ENCODE measurements at regions not wholly inside any gene's neighbourhood (a gene's known extent, or its start where the extent isn't known, plus 50 kb on each side); places are given as distances from the start of the nearest gene placed in this dataset.

GRCh38 chr17:33977729-33978514 is 277.2 kb upstream of the CCL2 start:
- no peak for DNase-seq (ENCODE audit: low spot score)

GRCh38 chr17:33978889-33979288 is 276.2 kb upstream of the CCL2 start:
- no peak for DNase-seq (ENCODE audit: low spot score)

DNA sequence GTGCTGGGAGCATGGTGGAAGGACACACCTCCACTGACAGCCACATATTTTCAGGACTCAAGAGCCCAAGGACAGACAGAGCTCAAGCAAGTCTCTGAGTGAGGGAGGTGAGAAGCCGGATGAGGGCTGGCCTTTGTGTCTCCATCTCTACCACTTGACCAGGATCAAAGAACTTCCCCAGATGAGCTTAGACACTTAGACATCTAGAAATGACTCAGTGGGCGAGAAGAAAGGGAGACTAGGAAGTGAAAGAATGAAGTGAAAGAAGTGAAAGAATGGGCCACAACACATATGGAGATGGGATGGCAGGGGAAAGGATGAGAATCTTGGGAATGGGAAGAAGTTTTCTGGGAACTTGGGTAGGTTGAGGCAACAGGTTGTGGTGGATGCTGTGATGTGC is 274.9 kb upstream of the CCL2 start:
- DNase-seq (ENCODE audit: low spot score), result no peak

GRCh38 chr17:33981711-33982601 is 273.1 kb upstream of the CCL2 start:
- DNase-seq (ENCODE audit: low spot score), result no peak

GRCh38 chr17:33982909-33983308 is 272.2 kb upstream of the CCL2 start:
- no peak for DNase-seq (ENCODE audit: low spot score)

DNA sequence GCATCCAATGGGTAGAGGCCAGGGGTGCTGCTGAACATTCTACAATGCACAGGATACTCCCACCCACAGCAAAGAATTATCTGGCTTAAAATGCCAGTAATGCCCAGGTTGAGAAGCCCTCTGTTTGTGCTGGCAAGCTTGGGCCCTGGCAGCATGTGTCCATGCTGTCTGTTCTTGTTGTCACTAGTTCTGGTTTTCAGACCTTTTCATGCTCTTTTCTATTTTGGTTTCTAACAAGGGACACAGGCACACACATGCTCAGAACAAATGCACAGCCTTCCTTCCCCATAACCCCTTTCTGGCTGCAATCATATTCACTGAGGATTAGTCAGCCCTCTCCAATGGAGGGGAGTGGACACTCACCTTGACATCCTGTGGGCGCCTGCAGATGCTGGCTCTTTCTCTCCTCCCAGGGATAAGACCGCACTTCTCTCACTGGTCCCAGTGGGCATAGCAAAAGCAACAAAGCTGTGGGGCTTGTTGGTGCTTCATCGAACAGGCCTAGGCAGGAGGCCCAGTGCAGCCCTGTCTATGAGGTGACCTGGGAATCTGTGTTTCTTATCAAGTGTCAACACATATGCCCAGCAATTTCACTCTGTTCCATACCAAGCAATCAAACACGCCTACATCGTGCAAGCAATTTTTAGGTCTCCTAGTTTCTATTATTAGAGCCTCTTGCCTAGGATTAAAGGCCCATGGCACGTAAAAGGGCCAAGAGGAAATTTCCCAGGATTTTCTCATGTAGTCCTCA is 271.1 kb upstream of the CCL2 start:
- no peak for DNase-seq (ENCODE audit: low spot score)

DNA sequence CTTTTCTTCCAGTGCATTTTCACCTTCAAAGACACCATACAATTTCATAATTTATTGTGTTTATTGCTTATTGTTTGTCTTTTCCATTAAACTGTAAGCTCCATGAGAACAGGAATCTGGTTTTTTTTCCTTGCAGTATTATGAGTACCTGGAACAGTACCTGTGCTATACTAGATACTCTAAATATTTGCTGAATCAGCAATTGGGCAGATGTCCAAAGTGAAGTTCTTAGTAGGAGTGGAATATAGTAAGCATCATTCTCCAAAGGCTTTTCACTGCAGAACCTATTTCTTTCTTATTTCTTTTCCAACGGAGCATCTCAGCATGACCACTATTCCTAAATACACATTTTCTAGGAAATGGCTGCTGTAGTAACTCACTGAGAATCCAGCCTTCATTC is 269.0 kb upstream of the CCL2 start:
- no peak for DNase-seq (ENCODE audit: low spot score)

DNA sequence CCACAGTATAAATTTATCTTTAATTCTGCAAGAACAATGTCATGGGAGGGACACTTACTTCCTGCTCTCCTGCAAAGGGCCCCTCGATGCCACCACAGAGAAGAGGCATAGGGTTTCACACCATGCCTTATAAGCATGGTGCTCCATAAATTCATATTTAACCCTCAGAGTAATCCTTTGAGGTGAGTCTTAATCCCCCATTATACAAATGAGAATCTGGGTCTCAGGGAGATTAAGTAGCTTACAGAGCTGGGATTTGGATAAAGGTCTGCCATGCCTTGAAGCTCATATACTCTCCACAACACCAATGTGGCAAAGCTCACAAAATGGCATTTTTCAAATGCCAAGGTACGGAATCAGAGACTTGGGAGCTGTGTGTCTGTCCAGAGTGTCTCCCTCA is 268.5 kb upstream of the CCL2 start:
- no peak for DNase-seq (ENCODE audit: low spot score)

DNA sequence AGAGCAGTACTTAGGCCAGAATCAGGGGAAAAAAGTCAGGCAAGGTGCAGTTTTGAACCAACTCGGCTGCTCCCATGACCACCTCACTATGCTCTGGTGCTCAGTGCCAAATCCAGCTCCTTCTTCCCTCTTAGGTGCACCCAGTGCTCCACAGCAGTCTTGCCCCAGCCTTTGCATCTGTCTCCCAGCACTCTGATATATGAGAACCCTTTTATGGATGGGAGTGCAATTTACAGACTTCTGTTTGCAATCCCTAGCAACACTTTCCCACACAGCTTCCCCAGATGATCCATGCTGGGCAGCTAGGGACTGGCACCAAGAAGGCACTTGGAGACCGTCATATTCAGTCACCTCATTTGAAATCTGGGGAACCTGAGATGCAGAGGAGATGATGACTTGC is 267.9 kb upstream of the CCL2 start:
- no peak for DNase-seq (ENCODE audit: low spot score)

DNA sequence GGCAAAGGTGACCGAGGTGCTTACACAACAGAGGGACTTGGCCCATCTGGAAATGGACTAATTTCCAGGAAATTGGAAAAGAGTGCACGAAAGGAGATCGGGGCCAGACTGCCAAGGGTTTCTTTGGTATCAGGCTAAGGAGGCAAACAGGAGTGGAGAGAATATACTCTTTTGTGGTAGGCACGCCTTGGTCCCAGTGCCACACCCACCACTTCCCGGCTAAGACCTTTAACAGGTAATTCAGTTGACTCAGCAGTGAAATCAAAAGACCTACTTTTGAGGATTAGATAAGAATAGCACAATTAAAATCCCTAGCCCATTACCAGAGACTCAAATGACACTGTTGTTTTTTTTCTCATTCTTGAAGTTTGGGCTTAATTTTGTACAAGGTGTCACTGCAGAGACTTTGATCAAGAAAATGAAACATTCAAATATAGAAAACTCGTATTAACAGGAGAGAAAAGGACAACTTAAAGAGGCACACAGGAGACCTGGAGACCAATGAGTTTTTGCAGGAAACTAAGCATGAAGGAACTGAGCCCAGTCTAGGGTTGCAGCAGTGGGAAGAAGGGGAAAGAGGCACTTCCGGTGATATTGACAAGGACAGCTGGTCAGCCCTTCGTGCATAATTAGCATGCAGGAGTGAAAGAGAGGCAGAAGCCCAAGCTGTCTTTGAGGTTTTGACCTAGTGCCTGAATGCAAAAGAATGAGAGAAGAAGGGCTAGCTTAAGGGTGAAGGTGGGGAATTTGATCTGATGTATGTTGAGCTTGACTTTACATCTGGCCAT is 265.5 kb upstream of the CCL2 start:
- DNase-seq (ENCODE audit: low spot score), result no peak

GRCh38 chr17:33990943-33991706 is 264.0 kb upstream of the CCL2 start:
- no peak for DNase-seq (ENCODE audit: low spot score)

DNA sequence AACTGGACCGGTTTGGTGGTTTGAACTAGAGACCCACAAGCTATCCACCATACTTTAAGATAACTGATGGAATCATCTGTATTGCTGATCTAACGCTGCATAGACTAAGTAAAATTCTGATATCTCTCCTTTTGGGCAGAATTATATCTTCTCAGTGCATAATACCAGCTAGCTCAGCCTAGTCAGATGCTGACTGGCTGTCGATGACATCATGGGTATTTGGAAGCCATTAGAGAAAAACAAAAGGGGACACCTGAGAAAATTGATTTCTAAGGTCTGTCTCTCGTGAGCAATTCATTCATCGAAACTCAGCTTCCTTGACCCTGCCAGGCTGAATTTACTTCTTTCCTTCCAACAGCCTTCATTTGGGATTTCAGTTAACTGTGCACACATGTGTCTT is 263.0 kb upstream of the CCL2 start:
- DNase-seq (ENCODE audit: low spot score), result no peak

DNA sequence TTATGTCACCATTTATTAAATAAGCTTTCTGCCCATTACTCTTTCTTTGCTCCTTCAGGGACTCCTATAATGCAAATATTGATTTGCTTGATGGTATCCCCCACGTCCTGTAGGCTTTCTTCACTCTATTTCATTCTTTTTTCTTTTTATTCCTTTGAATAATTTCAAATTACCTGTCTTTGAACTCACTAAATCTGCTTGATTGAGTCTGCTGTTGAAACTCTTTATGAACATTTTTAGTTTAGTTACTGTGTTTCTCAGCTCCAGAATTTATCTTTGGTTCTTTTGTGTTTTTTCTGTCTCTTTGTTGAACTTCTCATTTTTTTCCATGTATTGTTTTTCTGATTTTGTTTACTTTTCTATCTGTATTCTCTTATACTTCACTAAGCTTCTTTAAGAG is 254.4 kb upstream of the CCL2 start:
- no peak for DNase-seq (ENCODE audit: low spot score)

DNA sequence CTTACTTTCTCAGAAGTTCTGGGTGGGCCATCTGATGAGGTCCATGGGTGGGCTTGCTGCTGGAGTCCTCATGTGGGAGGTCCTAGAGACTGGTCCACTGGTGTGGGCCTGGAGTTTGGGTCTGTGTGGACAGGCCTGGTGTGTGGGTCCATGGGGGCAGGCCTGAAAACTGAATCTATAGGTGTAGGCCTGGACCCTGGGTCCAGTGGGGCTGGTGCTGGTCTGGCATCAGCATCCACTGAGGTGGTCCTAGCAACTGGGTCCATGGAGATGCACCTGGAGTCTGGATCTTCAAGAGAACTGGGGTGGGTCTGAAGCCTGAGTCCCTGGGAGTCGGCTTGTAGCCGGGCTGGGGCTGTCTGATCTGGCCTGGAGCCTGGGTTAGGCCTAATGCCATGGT is 253.8 kb upstream of the CCL2 start:
- no peak for DNase-seq (ENCODE audit: low spot score)

- DNase-seq (ENCODE audit: low spot score), result no peak
Observed at GRCh38 chr17:34006126-34006525, 249.0 kb upstream of the CCL2 start.

DNA sequence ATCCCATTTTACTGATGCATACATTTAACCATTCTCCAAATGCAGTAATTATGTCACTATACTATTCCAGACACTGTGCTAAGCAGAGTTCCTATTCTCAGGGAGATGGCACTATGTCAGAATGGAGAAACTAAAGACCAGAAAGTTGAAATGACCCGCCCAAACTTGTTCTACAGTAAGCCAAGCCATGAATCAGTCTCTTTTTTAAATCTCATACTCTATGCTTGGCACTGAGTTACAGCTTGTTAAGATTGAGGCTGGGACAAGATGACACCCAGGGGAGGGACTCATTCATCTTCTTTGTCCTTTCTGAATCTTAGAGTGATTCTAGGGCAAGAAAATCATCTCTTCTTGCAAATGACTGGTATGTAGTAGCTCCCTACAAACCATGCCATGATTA is 247.0 kb upstream of the CCL2 start:
- DNase-seq (ENCODE audit: low spot score), result no peak

DNA sequence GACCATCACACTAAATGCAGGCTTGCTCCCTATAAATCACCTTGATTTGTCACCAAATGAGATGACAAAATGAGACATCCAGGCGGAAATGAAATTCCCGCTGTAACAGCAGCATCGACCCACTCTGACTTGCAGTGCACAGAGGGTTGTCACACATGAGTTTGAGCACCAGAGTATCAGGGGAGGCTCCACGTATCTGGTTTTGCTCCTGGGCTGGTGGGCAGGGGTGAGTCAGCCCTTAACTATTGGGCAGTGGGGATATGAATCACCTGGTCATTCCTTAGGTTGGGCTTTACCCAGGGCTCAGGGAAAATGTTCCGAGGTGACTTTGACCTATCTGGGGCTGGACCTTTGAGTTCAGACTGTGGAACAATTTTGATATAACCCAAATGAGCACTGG is 245.2 kb upstream of the CCL2 start:
- no peak for DNase-seq (ENCODE audit: low spot score)

GRCh38 chr17:34010534-34010933 is 244.6 kb upstream of the CCL2 start:
- no peak for DNase-seq (ENCODE audit: low spot score)

DNA sequence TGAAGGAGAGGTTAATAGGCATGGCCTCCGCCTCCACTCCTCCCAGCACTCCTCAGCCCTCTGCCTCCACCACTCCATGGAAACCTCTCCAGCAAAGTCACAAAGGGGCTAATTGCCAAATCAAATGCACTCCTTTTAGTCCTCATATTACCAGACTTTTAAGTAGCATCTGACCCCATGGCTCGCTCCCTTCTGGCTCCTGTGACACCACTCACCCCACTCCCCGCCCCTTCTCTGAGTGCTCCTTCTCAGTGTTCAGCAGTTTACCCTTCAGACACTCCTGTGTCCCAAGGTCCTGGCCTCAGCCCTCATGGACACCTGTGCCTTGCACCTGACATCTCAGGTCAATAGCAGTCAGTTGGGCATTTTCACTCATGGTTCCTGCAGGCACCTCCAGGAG is 243.5 kb upstream of the CCL2 start:
- DNase-seq (ENCODE audit: low spot score), result no peak

DNA sequence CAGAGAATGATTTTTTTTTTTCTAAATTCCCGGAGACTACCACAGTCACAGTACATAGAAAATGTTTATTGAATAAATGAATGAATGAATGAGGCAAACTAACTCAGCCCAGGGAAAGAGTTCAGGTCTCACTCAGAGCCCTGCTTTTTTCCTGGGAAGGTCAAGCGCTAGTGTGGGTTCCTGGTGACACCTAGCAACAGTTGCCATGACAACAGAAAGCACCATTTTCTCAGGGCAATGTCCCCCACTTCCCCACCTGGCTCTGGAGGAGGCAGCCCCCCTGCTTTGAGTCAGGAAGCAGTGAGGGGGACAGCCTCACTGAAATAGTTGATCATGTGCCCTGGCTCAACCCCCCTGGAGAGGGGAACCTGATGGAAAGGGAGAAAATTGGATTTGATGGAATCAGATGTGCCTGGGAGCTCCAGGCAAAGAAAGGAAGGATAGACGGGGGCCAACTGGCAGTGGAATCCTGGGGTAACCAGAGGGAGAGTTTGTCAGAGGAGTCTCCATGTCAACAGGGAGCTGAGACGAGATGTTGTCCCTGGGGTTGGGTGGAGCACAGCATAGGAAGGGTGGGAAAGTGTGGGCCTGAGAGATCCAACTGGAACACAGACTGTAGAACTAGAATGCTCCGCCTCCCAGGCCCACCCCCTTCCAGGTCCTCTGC is 242.2 kb upstream of the CCL2 start:
- no peak for DNase-seq (ENCODE audit: low spot score)

DNA sequence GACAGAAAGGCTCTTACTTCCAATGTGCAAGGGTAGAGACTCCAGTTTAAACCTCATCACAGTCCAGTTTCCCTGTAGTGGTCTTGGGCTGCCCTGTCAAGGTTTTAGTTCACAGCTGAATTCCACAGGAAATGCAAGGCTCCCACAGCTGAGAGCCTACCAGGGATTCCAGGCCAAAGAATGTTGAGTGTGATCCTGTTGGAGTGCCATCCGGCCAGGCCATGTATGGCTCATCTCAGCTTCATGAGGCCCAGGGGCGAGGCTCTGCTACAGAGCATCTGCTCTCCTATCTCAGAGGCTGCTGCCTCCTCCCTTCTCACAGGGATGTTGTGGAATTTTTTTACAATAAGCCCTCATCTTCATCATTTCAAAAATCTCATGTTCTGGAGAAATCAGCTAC is 239.8 kb upstream of the CCL2 start:
- no peak for DNase-seq (ENCODE audit: low spot score)
